ENCODE measurements at regions not wholly inside any gene's neighbourhood (a gene's known extent, or its start where the extent isn't known, plus 50 kb on each side); places are given as distances from the start of the nearest gene placed in this dataset.
"Not testable (repeated sequence)": the region's sequence is repeated elsewhere in the genome, so short reads cannot be mapped to it uniquely, and the experiment has no call there.

GRCh38 chr4:59748433-59748832 is 1451.7 kb upstream of the ADGRL3 start:
- ATAC-seq (ENCODE audit: poor library complexity) (no peak), DNase-seq (no peak)
- intact Hi-C loops (cut with DNase I), result no loop called here

GRCh38 chr4:59759082-59759825 is 1440.9 kb upstream of the ADGRL3 start:
- DNase-seq (no peak), ATAC-seq (ENCODE audit: poor library complexity) (no peak)
- intact Hi-C loops (cut with DNase I), result no loop called here

GRCh38 chr4:59762344-59762743 is 1437.8 kb upstream of the ADGRL3 start:
- ATAC-seq (ENCODE audit: poor library complexity) (no peak), DNase-seq (no peak)
- intact Hi-C loops (cut with DNase I), result no loop called here

DNA sequence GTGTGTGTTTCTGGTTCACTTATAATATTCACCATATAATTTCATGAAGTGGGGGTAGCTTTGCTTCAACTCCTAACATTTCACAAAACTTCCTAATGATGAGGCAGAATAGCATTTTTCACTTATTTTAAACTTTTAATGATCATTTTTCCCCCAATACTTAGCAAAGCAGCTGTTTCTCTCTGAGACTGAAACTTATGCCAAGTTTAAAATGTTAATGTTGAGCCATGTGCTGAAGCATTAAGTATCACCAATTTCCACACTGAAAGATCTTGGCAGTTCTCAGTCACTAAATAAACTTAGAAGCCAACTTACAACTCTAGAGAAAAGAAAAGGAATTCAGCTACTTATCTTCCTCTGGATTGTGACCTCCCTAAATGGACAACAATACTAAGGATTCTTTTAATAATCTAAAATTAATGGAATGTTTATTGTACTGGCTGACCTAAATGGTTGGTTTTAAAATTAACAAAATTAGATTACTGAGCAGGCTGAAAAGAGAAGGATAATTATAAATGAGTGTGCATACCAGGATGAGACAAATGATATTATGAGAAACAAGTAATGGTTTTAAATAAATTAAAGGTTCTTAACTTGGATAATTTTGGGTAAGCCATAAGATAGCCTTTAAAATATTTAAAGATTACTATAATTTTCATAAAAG is 1429.4 kb upstream of the ADGRL3 start:
- DNase-seq (no peak), ATAC-seq (ENCODE audit: poor library complexity) (no peak)
- intact Hi-C loops (cut with DNase I), result no loop called here

DNA sequence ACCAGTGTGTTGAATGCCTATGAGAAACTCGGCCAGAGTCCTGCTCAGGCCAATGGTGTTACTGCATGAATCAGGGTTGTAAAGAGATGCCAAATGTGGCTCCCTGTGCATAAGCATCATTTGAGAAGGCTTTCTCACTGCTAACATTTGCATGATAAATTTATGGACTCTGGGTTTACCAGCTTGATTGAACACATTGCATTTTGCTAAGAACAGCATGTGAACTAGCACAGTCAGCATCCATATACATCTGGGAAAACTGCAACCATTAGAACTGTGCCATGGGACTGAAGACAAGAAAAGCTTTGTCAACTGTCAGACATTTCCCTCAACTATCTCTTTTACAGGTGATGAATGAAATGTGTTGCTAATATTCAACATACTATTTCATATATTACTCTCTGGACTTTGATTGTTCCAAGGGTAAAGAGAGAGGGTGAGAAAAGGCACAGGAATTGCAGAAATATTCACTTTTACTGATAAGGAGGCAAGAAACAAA is 1427.4 kb upstream of the ADGRL3 start:
- intact Hi-C loops (cut with DNase I), result no loop called here
- ATAC-seq (ENCODE audit: poor library complexity), result no peak
- no peak for DNase-seq

DNA sequence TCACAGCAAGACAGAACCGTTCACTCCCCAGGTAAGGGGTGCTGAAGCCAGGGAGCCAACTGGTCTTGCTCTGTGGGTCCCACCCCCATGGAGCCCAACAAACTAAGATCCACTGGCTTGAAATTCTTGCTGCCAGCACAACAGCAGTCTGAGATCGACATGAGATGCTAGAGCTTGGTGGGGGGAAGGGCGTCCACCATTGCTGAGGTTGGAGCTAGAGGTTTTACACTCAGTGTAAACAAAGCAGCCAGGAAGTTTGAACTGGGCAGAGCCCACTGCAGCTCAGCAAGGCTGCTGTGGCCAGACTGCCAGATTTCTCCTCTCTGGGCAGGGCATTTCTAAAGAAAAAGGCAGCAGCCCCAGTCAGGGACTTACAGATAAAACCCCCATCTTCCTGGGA is 1419.9 kb upstream of the ADGRL3 start:
- DNase-seq; ATAC-seq (ENCODE audit: poor library complexity); intact Hi-C loops (cut with DNase I): not testable (repeated sequence)

- no peak for ATAC-seq (ENCODE audit: poor library complexity)
- intact Hi-C loops (cut with DNase I), result no loop called here
Observed at GRCh38 chr4:59805176-59805575, 1395.0 kb upstream of the ADGRL3 start.

GRCh38 chr4:59814402-59815010 is 1385.6 kb upstream of the ADGRL3 start:
- ATAC-seq (ENCODE audit: poor library complexity), result no peak
- intact Hi-C loops (cut with DNase I), result no loop called here
- no peak for DNase-seq

More at GRCh38 chr4:59805176-59805575, 1395.0 kb upstream of the ADGRL3 start:
- no peak for DNase-seq

GRCh38 chr4:59818656-59819055 is 1381.5 kb upstream of the ADGRL3 start:
- ATAC-seq (ENCODE audit: poor library complexity), result no peak
- DNase-seq, result no peak
- intact Hi-C loops (cut with DNase I), result no loop called here

DNA sequence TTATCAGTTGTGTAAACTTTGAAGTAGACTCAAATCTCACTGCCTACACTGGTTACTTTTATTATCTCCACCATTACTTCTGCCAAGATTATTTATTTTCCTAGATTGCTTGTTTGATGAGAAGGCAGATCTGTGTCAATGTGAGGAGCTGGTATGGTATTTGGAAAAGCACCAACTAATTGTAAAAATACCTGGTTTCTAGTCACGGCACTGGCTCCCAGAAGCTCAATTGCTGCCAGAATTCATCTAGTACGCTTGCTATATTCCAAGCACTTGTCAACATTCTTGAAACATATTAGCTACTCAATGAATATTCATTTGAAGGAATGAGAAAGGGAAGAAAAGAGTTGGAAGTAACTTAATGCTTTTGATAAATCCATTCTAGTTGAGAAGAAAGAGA is 1376.8 kb upstream of the ADGRL3 start:
- DNase-seq (no peak), ATAC-seq (ENCODE audit: poor library complexity) (no peak)
- intact Hi-C loops (cut with DNase I), result no loop called here

- DNase-seq (no peak), ATAC-seq (ENCODE audit: poor library complexity) (no peak)
- intact Hi-C loops (cut with DNase I), result no loop called here
Observed at GRCh38 chr4:59825104-59825503, 1375.0 kb upstream of the ADGRL3 start.

DNA sequence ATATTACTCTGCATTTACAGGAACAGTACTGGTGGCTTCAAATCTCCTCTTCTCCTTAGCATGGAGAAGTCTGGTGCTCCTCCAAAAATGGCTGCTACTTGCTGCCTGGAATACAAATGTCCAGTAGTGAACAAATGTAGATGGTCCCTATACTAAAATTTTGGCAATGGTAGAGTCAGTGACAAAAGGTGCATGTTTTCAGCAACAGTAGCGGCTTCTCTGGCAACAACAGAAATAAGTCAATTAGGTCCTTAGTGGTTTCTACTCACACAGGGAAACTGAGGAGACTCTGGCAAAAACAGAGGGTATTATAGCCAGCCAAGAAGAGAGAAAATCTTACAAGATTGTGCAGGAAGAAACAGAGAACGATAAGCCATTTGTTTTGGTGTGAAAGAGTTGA is 1368.4 kb upstream of the ADGRL3 start:
- intact Hi-C loops (cut with DNase I), result no loop called here
- DNase-seq (no peak), ATAC-seq (ENCODE audit: poor library complexity) (no peak)

DNA sequence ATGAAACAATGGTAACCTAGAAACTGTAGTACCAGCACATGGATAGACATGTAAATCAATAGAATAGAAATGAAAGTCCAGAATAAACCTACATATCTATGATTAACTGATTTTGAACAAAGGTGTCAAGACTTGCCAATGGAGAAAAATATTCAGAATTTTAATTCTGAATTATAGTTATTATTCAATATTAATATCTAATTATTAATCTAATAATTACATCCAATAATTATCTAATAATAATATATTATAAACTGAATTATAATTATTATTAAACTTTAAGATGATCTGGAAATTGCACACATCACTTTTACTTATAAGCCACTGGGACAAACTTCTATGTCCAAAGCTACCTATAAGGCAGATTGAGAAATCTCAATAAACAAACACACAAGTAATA is 1365.2 kb upstream of the ADGRL3 start:
- intact Hi-C loops (cut with DNase I), result no loop called here
- DNase-seq, result no peak
- no peak for ATAC-seq (ENCODE audit: poor library complexity)

DNA sequence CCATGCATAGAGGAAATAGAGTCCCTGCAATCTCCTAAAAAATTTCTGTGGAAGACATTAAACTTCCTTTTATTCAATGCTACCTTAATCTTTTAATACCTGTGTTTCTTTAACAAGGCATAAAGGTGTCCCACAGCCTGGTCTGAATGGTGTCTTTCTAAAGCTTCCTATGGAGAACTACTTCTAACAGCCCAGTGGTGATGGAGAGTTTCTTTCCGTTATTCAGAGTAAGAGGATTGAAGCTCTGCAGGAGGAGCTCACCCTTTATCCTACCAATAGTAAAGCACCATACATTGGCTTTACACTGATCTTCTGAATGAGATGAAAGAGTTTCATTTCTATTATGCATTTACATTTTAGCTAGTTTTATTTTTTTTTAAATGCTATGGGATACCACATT is 1362.4 kb upstream of the ADGRL3 start:
- ATAC-seq (ENCODE audit: poor library complexity), result no peak
- DNase-seq, result no peak
- intact Hi-C loops (cut with DNase I), result no loop called here

DNA sequence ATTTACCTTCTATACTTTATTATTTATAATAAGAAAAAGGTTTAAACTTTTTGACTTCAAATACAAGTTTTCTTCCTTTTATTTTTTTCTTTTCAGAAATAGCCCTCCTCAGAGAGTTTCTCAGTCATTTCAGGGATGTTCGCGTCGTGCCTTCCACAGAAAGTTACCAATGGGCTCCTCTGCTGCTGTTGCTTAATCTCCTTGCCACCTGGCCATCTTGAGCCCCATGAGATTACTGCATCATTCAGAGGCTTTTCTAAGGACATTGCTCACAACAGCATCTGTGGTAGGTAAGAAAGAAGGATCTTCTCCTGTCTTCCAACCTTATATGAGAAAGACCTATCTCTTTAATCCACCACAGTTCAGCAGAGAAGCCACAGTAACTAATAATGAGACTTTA is 1361.9 kb upstream of the ADGRL3 start:
- ATAC-seq (ENCODE audit: poor library complexity) (no peak), DNase-seq (no peak)
- intact Hi-C loops (cut with DNase I), result no loop called here

DNA sequence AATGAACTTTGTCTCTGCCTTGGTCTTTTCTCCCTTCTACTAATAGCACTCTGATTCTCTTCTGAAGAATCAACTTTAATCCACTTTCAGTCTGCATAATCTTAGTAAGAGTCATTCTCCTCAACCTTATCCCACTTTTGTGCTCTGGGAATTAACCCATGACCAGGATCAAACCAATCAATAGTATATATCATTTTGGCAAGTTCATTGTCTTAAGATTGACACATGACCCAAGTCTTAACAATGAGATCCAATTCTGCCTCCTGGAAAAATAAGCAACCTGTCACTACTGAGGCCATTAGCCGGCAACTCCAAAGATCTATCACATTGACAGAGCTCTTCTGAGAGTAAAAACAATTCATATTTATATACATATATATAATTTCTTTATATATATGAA is 1358.4 kb upstream of the ADGRL3 start:
- intact Hi-C loops (cut with DNase I), result no loop called here
- ATAC-seq (ENCODE audit: poor library complexity) (no peak), DNase-seq (no peak)

- no peak for DNase-seq
- intact Hi-C loops (cut with DNase I), result no loop called here
Observed at GRCh38 chr4:59848457-59848856, 1351.7 kb upstream of the ADGRL3 start.

GRCh38 chr4:59855630-59856352 is 1344.3 kb upstream of the ADGRL3 start:
- DNase-seq (no peak), ATAC-seq (ENCODE audit: poor library complexity) (no peak)
- intact Hi-C loops (cut with DNase I), result no loop called here

More at GRCh38 chr4:59848457-59848856, 1351.7 kb upstream of the ADGRL3 start:
- no peak for ATAC-seq (ENCODE audit: poor library complexity)

GRCh38 chr4:59869056-59869455 is 1331.1 kb upstream of the ADGRL3 start:
- no peak for ATAC-seq (ENCODE audit: poor library complexity)
- intact Hi-C loops (cut with DNase I), result no loop called here
- DNase-seq, result no peak

Data from Right ventricle myocardium superior (tissue), 1 donor.